GM19452 (cell line): ENCODE measurements at regions not wholly inside any gene's neighbourhood (a gene's known extent, or its start where the extent isn't known, plus 50 kb on each side); places are given as distances from the start of the nearest gene placed in this dataset.
"Not testable (repeated sequence)": the region's sequence is repeated elsewhere in the genome, so short reads cannot be mapped to it uniquely, and the experiment has no call there.

Source experiments
- ATAC-seq: cut with Tn5 transposase; IDR thresholded peaks from one replicate; pipeline ENCODE4 v1.9.1; 2021; ENCODE audit not compliant: unreplicated experiment

- ATAC-seq: not testable (repeated sequence)
Observed at GRCh38 chr16:13336907-13337881, 435.8 kb downstream of the SHISA9 start.

DNA sequence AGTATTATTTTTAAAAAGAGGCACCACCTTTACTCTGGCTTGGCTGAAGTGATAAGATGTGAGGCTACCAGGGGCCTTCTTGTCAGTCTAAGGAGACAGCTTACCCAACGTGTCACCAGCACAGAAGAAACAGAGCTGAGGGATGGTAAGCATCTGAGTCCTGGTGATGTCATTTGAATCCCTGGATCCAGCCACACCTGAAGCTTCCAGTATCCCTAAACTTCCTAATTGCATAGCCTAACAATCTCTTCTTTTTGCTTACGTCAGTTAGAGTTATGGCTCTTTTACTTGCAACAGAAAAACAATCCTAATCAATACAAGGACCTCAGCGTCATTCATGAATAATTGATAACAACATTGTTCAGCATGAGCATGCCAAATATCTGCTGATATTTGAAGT is 436.6 kb downstream of the SHISA9 start:
- ATAC-seq: no peak

DNA sequence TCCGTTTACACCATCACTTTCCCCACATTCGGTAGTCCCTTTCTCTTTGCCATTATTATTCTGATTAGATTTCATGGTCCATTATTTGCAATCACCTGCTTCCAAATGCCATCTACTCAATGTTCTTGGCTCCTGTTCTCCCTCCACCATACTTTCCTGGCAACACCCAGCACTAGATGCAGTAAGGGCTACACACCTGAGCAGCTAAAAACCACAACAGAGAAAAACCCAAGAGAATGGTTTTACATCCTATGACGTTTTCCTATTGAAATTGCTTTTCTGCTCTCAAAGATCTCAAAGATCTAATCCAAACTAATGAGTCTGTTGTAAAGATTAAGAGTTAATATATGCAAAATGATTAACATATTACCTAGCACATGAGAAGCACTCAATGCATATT is 441.3 kb downstream of the SHISA9 start:
- ATAC-seq: no peak

- ATAC-seq: no peak
Observed at GRCh38 chr16:13344001-13344400, 442.6 kb downstream of the SHISA9 start.

DNA sequence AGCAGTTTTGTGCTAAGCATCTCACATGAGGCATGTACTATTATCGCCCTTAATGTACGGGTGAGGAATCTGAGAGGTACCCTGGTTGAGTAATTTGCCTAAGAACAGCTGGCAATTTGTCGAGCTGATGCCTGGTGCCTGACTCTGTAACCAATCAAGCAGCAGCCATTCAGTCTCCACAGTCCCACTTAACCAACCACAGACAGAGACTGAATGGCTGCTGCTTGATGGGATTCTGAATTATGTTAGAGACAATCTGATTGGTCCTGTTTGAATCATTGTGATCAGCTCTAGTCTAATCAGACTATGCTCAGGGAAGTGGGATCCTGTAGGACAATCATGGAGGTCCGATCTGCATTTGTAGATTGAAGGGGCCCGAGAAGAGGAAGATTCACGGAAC is 447.0 kb downstream of the SHISA9 start:
- ATAC-seq: no peak

GRCh38 chr16:13350000-13350399 is 448.6 kb downstream of the SHISA9 start:
- no peak for ATAC-seq

GRCh38 chr16:13351181-13351580 is 449.8 kb downstream of the SHISA9 start:
- no peak for ATAC-seq

GRCh38 chr16:13351601-13352217 is 450.3 kb downstream of the SHISA9 start:
- ATAC-seq: no peak

GRCh38 chr16:13352796-13353195 is 451.4 kb downstream of the SHISA9 start:
- not testable (repeated sequence) for ATAC-seq

DNA sequence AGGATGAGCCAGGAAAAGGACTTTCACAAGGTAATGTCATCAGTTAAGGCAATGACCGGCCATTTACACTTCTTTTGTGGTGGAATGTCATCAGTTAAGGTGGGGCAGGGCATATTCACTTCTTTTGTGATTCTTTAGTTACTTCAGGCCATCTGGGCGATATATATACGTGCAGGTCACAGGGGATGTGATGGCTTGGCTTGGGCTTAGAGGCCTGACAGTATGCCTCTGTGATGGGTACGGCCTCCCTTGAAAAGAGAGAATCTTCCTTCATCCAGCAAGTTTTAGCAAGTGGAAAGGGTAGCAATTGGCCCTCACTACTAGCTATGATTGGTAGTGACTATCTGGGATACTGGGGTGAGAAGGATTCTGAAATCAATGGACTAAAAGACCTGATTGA is 456.4 kb downstream of the SHISA9 start:
- not testable (repeated sequence) for ATAC-seq

DNA sequence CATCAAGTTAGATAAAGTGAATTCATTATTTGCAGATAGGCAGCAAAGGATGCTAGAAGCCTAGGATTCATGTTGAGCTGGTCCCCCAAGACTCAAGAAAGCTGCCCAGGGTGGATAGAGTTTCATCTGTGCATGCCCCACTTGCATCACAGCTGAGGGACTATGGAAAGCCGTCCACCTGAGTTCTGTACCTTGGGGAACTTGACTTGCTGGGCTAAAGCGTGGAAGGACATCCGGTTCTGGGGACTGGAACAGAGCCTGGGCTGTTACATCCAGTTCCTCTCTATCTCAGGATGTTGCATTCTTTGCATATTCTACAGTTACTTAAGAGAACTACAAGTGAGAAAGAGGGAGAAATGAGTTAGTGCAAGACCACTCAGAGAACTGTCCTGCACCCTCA is 458.4 kb downstream of the SHISA9 start:
- ATAC-seq: no peak

DNA sequence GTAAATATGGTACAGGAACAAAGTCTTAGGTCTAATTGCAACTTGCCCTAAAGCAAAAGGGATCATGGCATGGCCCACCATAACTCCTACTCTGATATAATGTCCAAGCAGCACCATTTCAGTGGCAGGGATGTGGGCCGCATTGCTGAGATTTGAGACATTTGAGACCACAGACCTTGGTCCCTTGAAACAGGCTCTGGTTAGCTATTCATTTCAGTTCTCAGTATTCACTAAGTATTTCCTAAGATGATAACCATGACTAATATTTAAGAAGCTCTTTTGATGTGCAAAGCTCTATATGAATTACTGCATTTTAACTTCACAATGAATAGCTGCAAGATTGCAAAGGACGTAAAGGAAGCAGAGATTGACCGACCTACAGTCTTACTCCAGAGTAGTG is 471.0 kb downstream of the SHISA9 start:
- ATAC-seq: no peak

GRCh38 chr16:13376174-13376573 is 474.8 kb downstream of the SHISA9 start:
- ATAC-seq: no peak

DNA sequence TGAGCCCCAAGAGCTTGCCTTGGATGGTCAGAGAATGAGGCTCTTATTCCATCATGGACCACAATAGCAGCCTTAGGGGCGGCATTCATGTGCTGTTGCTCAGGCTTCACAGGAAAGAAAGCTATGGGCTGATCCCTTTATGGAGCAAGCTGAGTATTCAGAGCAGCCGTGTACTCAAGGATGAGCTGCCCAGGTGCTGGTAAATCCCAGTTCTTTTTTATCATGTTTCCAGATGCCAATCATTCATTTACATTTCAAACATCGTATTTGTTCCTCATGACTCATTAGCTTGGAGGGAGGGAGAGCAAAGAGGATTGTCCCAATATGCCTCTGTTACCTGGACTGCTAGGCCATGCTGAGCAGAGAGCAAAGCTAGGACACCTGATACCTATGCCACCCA is 475.7 kb downstream of the SHISA9 start:
- no peak for ATAC-seq

DNA sequence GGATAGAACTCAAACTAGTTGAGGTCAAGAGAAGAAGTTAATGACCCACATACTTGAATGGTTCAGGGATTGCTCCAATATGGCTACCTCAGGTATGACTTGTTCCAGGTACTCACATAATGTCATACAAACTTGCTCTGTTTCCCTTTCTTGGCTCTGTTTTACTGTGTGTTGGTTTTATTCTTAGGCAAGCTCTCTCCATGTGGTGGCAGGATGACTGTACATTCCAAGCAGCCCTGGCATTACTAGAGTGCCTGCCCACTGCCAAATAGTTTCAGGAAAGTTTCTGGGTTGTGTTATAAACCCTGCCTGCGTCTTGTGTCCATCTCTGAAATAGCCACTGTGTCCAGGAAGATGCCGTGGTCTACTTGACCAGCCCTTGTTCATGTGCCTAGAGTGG is 476.8 kb downstream of the SHISA9 start:
- no peak for ATAC-seq

GRCh38 chr16:13379266-13379665 is 477.9 kb downstream of the SHISA9 start:
- ATAC-seq: no peak

GRCh38 chr16:13385156-13386040 is 484.0 kb downstream of the SHISA9 start:
- not testable (repeated sequence) for ATAC-seq

GRCh38 chr16:13390093-13390985 is 488.9 kb downstream of the SHISA9 start:
- no peak for ATAC-seq

GRCh38 chr16:13390986-13391305 is 489.5 kb downstream of the SHISA9 start:
- no peak for ATAC-seq

GRCh38 chr16:13391337-13391736 is 489.9 kb downstream of the SHISA9 start:
- no peak for ATAC-seq
